Liver (tissue), 8 donors: ENCODE measurements at regions not wholly inside any gene's neighbourhood (a gene's known extent, or its start where the extent isn't known, plus 50 kb on each side); places are given as distances from the start of the nearest gene placed in this dataset.

ENCODE experiments used
- DNase-seq: peaks from one replicate; pipeline ENCODE4 v3.0.0-alpha.2; 2017; ENCODE audit warnings: low spot score
- H3K27ac ChIP-seq, 2 donors: one replicate each; pipeline ENCODE4 v1.7.0; 2013; ENCODE audit warnings: inconsistent platforms in 2 of 2, low read length in 2 of 2, control low read depth in 1 of 2, low read depth in 1 of 2, mild to moderate bottlenecking in 1 of 2
- H3K27me3 ChIP-seq, 4 donors: one replicate each; pipeline versions ENCODE4 v1.6.1 to v1.7.0; 2013; ENCODE audit warnings: low read length in 3 of 4, inconsistent platforms in 1 of 4, mild to moderate bottlenecking in 1 of 4, moderate library complexity in 1 of 4; ENCODE audit not compliant: control insufficient read depth in 4 of 4, insufficient read depth in 4 of 4
- H3K36me3 ChIP-seq, 4 donors: one replicate each; pipeline versions ENCODE4 v1.6.1 to v1.7.0; 2013; ENCODE audit warnings: low read length in 3 of 4, mild to moderate bottlenecking in 3 of 4, low read depth in 1 of 4, moderate library complexity in 1 of 4; ENCODE audit not compliant: control insufficient read depth in 4 of 4, insufficient read depth in 3 of 4
- H3K4me1 ChIP-seq, 4 donors: one replicate each; pipeline versions ENCODE4 v1.6.1 to v1.7.0; 2013; ENCODE audit warnings: low read length in 3 of 4, mild to moderate bottlenecking in 3 of 4, moderate library complexity in 1 of 4; ENCODE audit not compliant: control insufficient read depth in 4 of 4, insufficient read depth in 4 of 4
- H3K4me3 ChIP-seq, 3 donors: one replicate each; pipeline versions ENCODE4 v1.6.1 to v1.7.0; 2013; ENCODE audit warnings: low read length in 3 of 3, control low read depth in 1 of 3, low read depth in 1 of 3, mild to moderate bottlenecking in 1 of 3
- H3K9ac ChIP-seq, 2 donors: one replicate each; pipeline ENCODE4 v1.7.0; 2013; ENCODE audit warnings: low read length in 2 of 2, mild to moderate bottlenecking in 2 of 2, moderate library complexity in 2 of 2, control low read depth in 1 of 2, low read depth in 1 of 2
- H3K9me3 ChIP-seq, 4 donors: one replicate each; pipeline versions ENCODE4 v1.6.1 to v1.7.0; 2013; ENCODE audit warnings: low read length in 3 of 4; ENCODE audit not compliant: control insufficient read depth in 4 of 4
- ATF3 ChIP-seq: IDR thresholded peaks from 2 replicates; pipeline ENCODE4 v1.6.1; 2016; ENCODE audit warnings: antibody characterized with exemption
- CTCF ChIP-seq: fragments of 150-350 bp; IDR thresholded peaks from 2 replicates; pipeline ENCODE4 v1.5.1; 2017; ENCODE audit warnings: improper control_type of control experiment, low read depth, low read length; ENCODE audit not compliant: missing input control
- EGR1 ChIP-seq, 2 donors: IDR thresholded peaks; 2 replicates each; pipeline ENCODE4 v1.6.1; 2016 to 2018; ENCODE audit warnings: antibody characterized with exemption in 2 of 2, low read depth in 2 of 2
- FOXA1 ChIP-seq: IDR thresholded peaks from 2 replicates; pipeline ENCODE4 v1.6.1; 2016; ENCODE audit warnings: antibody characterized with exemption
- FOXA2 ChIP-seq: IDR thresholded peaks from 2 replicates; pipeline ENCODE4 v1.6.1; 2016; ENCODE audit warnings: antibody characterized with exemption
- GABPA ChIP-seq, 2 donors: IDR thresholded peaks in 1 of 2; conservative IDR thresholded peaks in 1 of 2; 2 replicates each; pipeline ENCODE4 v1.6.1; 2016; ENCODE audit warnings: antibody characterized with exemption in 2 of 2, mild to moderate bottlenecking in 1 of 2, moderate library complexity in 1 of 2
- HNF4A ChIP-seq, 2 donors: conservative IDR thresholded peaks; 2 replicates each; pipeline ENCODE4 v1.6.1; 2016; ENCODE audit warnings: antibody characterized with exemption in 2 of 2, mild to moderate bottlenecking in 2 of 2
- HNF4G ChIP-seq: IDR thresholded peaks from 2 replicates; pipeline ENCODE4 v1.6.1; 2016; ENCODE audit warnings: antibody characterized with exemption
- JUND ChIP-seq, 2 donors: IDR thresholded peaks; 2 replicates each; pipeline ENCODE4 v1.6.1; 2016; ENCODE audit warnings: antibody characterized with exemption in 2 of 2
- MAX ChIP-seq: IDR thresholded peaks from 2 replicates; pipeline ENCODE4 v1.6.1; 2016; ENCODE audit warnings: antibody characterized with exemption
- NR2F2 ChIP-seq: IDR thresholded peaks from 2 replicates; pipeline ENCODE4 v1.6.1; 2016; ENCODE audit warnings: antibody characterized with exemption
- RAD21 ChIP-seq, 2 donors: IDR thresholded peaks; 2 replicates each; pipeline ENCODE4 v1.6.1; 2016; ENCODE audit warnings: antibody characterized with exemption in 2 of 2, mild to moderate bottlenecking in 2 of 2
- REST ChIP-seq: IDR thresholded peaks from 2 replicates; pipeline ENCODE4 v1.6.1; 2016; ENCODE audit warnings: antibody characterized with exemption, mild to moderate bottlenecking
- RXRA ChIP-seq, 2 donors: IDR thresholded peaks; 2 replicates each; pipeline ENCODE4 v1.6.1; 2017 to 2018; ENCODE audit warnings: antibody characterized with exemption in 2 of 2, mild to moderate bottlenecking in 1 of 2
- SP1 ChIP-seq: IDR thresholded peaks from 2 replicates; pipeline ENCODE4 v1.6.1; 2018; ENCODE audit warnings: antibody characterized with exemption, mild to moderate bottlenecking
- TAF1 ChIP-seq: conservative IDR thresholded peaks from 2 replicates; pipeline ENCODE4 v1.6.1; 2016; ENCODE audit warnings: antibody characterized with exemption, mild to moderate bottlenecking
- YY1 ChIP-seq: IDR thresholded peaks from 2 replicates; pipeline ENCODE4 v1.6.1; 2016; ENCODE audit warnings: antibody characterized with exemption, mild to moderate bottlenecking
- ZBTB33 ChIP-seq: IDR thresholded peaks from 2 replicates; pipeline ENCODE4 v1.6.1; 2016; ENCODE audit warnings: antibody characterized with exemption
- WGBS: extraction: QIAGEN DNeasy Blood & Tissue Kit; methylation state at CpG from one replicate; pipeline ENCODE4 v1.1.7; 2013; 5-methylcytosine and 5-hydroxymethylcytosine counted together
- donor health status: healthy.
- donor health status: healthy.
- donor health status: healthy.
- donor health status: healthy.
- donor health status: healthy.

- TF ChIP-seq FOXA1 (no peak), YY1 (no peak)
Measured at GRCh38 chr5:5632678-5633077, 210.2 kb downstream of the ICE1 start (continued).

- Histone ChIP-seq H3K4me1 (no peaks in the 10 kb centered on the region), H3K27me3 (no peaks in the 10 kb centered on the region), H3K9me3 (peaks cover 0 to 4% (median under 1%) of the 10 kb centered on the region in 4 donors), H3K9ac (no peak overlapping the region), H3K4me3 (no peak overlapping the region), H3K27ac (no peak overlapping the region), H3K36me3 (no peaks in the 10 kb centered on the region)
- WGBS, result 64% methylated on average over 5 of the region's 5 CpGs
- DNase-seq, result no peak
- TF ChIP-seq CTCF, result no peak
Measured at GRCh38 chr5:5629607-5629978, 207.1 kb downstream of the ICE1 start.

GRCh38 chr5:5628866-5629606, 206.6 kb downstream of the ICE1 start:
- DNase-seq, result no peak
- no peak overlapping the region for H3K4me3 ChIP-seq
- WGBS, result 77% methylated on average over 10 of the region's 10 CpGs
- no peak overlapping the region for H3K9ac ChIP-seq
- peaks cover 0 to 4% (median under 1%) of the 10 kb centered on the region in 4 donors for H3K9me3 ChIP-seq
- TF ChIP-seq EGR1 (IDR thresholded peaks at IDR 0.05; ENCODE audit: low read depth in 2 of 2) (no peak), YY1 (no peak), SP1 (no peak), ZBTB33 (no peak), RAD21 (IDR thresholded peaks at IDR 0.05) (no peak), GABPA (IDR thresholded peaks at IDR 0.05 in 1 of 2, conservative IDR thresholded peaks at IDR 0.05 in 1 of 2) (no peak), CTCF (no peak), JUND (IDR thresholded peaks at IDR 0.05) (no peak), FOXA1 (no peak), MAX (no peak), TAF1 (no peak), HNF4A (conservative IDR thresholded peaks at IDR 0.05) (no peak), REST (no peak), RXRA (IDR thresholded peaks at IDR 0.05) (no peak), ATF3 (no peak), HNF4G (no peak), NR2F2 (no peak), FOXA2 (no peak)
- H3K27ac ChIP-seq, result no peak overlapping the region
- no peaks in the 10 kb centered on the region for H3K36me3 ChIP-seq
- H3K4me1 ChIP-seq, result no peaks in the 10 kb centered on the region
- no peaks in the 10 kb centered on the region for H3K27me3 ChIP-seq
